Central memory CD8-positive, alpha-beta T cell (primary cell): ENCODE measurements at regions not wholly inside any gene's neighbourhood (a gene's known extent, or its start where the extent isn't known, plus 50 kb on each side); places are given as distances from the start of the nearest gene placed in this dataset.

Experiments
- ATAC-seq: fragments of 150-1000 bp; cut with Tn5 transposase; replicated peaks from 2 replicates; pipeline ENCODE4 v1.10.0; 2022; ENCODE audit warnings: mild to moderate bottlenecking, moderate FRiP score, moderate number of reproducible peaks; ENCODE audit not compliant: poor library complexity, severe bottlenecking; ENCODE audit errors: extremely low read depth
- DNase-seq, 2 donors: peaks; one replicate each; pipeline ENCODE4 v3.0.0; 2021; ENCODE audit warnings: low spot score in 2 of 2
- H3K27ac Mint-ChIP-seq: one replicate; pipeline ENCODE4 v1.8.0; 2022; ENCODE audit warnings: low read depth, mild to moderate bottlenecking, moderate library complexity, mixed read lengths
- H3K27me3 Mint-ChIP-seq: one replicate; pipeline ENCODE4 v1.8.0; 2022; ENCODE audit warnings: mixed read lengths
- H3K36me3 Mint-ChIP-seq: one replicate; pipeline ENCODE4 v1.8.0; 2022; ENCODE audit warnings: mild to moderate bottlenecking, moderate library complexity, mixed read lengths; ENCODE audit not compliant: insufficient read depth
- H3K4me1 Mint-ChIP-seq: one replicate; pipeline ENCODE4 v1.8.0; 2022; ENCODE audit warnings: mixed read lengths
- H3K4me3 Mint-ChIP-seq: one replicate; pipeline ENCODE4 v1.8.0; 2022; ENCODE audit warnings: mild to moderate bottlenecking, moderate library complexity, mixed read lengths
- H3K9me3 Mint-ChIP-seq: one replicate; pipeline ENCODE4 v1.8.0; 2022; ENCODE audit warnings: mixed read lengths

- no peak overlapping the region for H3K4me3 Mint-ChIP-seq
- ATAC-seq (no peak), DNase-seq (no peak)
- H3K9me3 Mint-ChIP-seq, result no peaks in the 10 kb centered on the region
- no peaks in the 10 kb centered on the region for H3K4me1 Mint-ChIP-seq
- no peak overlapping the region for H3K27ac Mint-ChIP-seq
- no peaks in the 10 kb centered on the region for H3K36me3 Mint-ChIP-seq
- peaks cover 32% of the 10 kb centered on the region for H3K27me3 Mint-ChIP-seq
Observed at GRCh38 chr2:129904532-129905446, 74.7 kb upstream of the RAB6C start.

GRCh38 chr2:129905664-129906081 lies 73.8 kb upstream of the RAB6C start:
- ATAC-seq (no peak), DNase-seq (no peak)
- Mint-ChIP-seq H3K27ac (no peak overlapping the region), H3K4me3 (no peak overlapping the region), H3K4me1 (no peaks in the 10 kb centered on the region), H3K27me3 (peaks cover 40% of the 10 kb centered on the region), H3K36me3 (no peaks in the 10 kb centered on the region), H3K9me3 (no peaks in the 10 kb centered on the region)

GRCh38 chr2:129906139-129906860 lies 73.2 kb upstream of the RAB6C start:
- no peaks in the 10 kb centered on the region for H3K36me3 Mint-ChIP-seq
- ATAC-seq, result no peak
- H3K4me1 Mint-ChIP-seq, result no peaks in the 10 kb centered on the region
- H3K27me3 Mint-ChIP-seq, result peaks cover 40% of the 10 kb centered on the region
- H3K27ac Mint-ChIP-seq, result no peak overlapping the region
- no peak overlapping the region for H3K4me3 Mint-ChIP-seq
- no peaks in the 10 kb centered on the region for H3K9me3 Mint-ChIP-seq
- DNase-seq, result no peak

GRCh38 chr2:129906861-129907235 lies 72.6 kb upstream of the RAB6C start:
- no peak for ATAC-seq
- Mint-ChIP-seq H3K27me3 (peaks cover 40% of the 10 kb centered on the region), H3K27ac (no peak overlapping the region)

GRCh38 chr2:129907256-129907998 lies 72.0 kb upstream of the RAB6C start:
- Mint-ChIP-seq H3K36me3 (no peaks in the 10 kb centered on the region), H3K4me1 (no peaks in the 10 kb centered on the region)
- no peak for DNase-seq

More at GRCh38 chr2:129906861-129907235, 72.6 kb upstream of the RAB6C start:
- Mint-ChIP-seq H3K4me1 (no peaks in the 10 kb centered on the region), H3K4me3 (no peak overlapping the region), H3K36me3 (no peaks in the 10 kb centered on the region), H3K9me3 (no peaks in the 10 kb centered on the region)
- no peak for DNase-seq

GRCh38 chr2:129908721-129909373 lies 70.6 kb upstream of the RAB6C start:
- no peak for ATAC-seq
- Mint-ChIP-seq H3K27ac (no peak overlapping the region), H3K4me3 (no peak overlapping the region), H3K9me3 (no peaks in the 10 kb centered on the region), H3K4me1 (no peaks in the 10 kb centered on the region), H3K27me3 (peaks cover 40% of the 10 kb centered on the region), H3K36me3 (no peaks in the 10 kb centered on the region)
- DNase-seq, result no peak

More at GRCh38 chr2:129907256-129907998, 72.0 kb upstream of the RAB6C start:
- Mint-ChIP-seq H3K4me3 (no peak overlapping the region), H3K27me3 (peaks cover 40% of the 10 kb centered on the region), H3K9me3 (no peaks in the 10 kb centered on the region), H3K27ac (no peak overlapping the region)
- ATAC-seq, result no peak

GRCh38 chr2:129909651-129910418 lies 69.6 kb upstream of the RAB6C start:
- Mint-ChIP-seq H3K36me3 (no peaks in the 10 kb centered on the region), H3K27me3 (peaks cover 39% of the 10 kb centered on the region), H3K4me3 (no peak overlapping the region), H3K9me3 (no peaks in the 10 kb centered on the region), H3K27ac (no peak overlapping the region), H3K4me1 (no peaks in the 10 kb centered on the region)
- no peak for ATAC-seq
- no peak for DNase-seq

GRCh38 chr2:129910446-129911362 lies 68.8 kb upstream of the RAB6C start:
- peaks cover 31% of the 10 kb centered on the region for H3K27me3 Mint-ChIP-seq
- no peak overlapping the region for H3K27ac Mint-ChIP-seq
- H3K36me3 Mint-ChIP-seq, result no peaks in the 10 kb centered on the region
- DNase-seq, result no peak
- no peaks in the 10 kb centered on the region for H3K9me3 Mint-ChIP-seq
- no peak for ATAC-seq
- no peaks in the 10 kb centered on the region for H3K4me1 Mint-ChIP-seq
- H3K4me3 Mint-ChIP-seq, result no peak overlapping the region

- H3K4me1 Mint-ChIP-seq, result no peaks in the 10 kb centered on the region
- no peak overlapping the region for H3K27ac Mint-ChIP-seq
- H3K9me3 Mint-ChIP-seq, result no peaks in the 10 kb centered on the region
- H3K27me3 Mint-ChIP-seq, result peaks cover 25% of the 10 kb centered on the region
- ATAC-seq (no peak), DNase-seq (no peak)
- no peak overlapping the region for H3K4me3 Mint-ChIP-seq
- no peaks in the 10 kb centered on the region for H3K36me3 Mint-ChIP-seq
Observed at GRCh38 chr2:129911363-129912065, 68.0 kb upstream of the RAB6C start.

GRCh38 chr2:129912066-129912820 lies 67.2 kb upstream of the RAB6C start:
- no peaks in the 10 kb centered on the region for H3K36me3 Mint-ChIP-seq
- H3K9me3 Mint-ChIP-seq, result peaks cover 1% of the 10 kb centered on the region
- H3K27ac Mint-ChIP-seq, result no peak overlapping the region
- no peaks in the 10 kb centered on the region for H3K4me1 Mint-ChIP-seq
- no peak for ATAC-seq
- DNase-seq, result no peak
- H3K27me3 Mint-ChIP-seq, result peaks cover 18% of the 10 kb centered on the region
- H3K4me3 Mint-ChIP-seq, result no peak overlapping the region
